ENCODE measurements at regions not wholly inside any gene's neighbourhood (a gene's known extent, or its start where the extent isn't known, plus 50 kb on each side); places are given as distances from the start of the nearest gene placed in this dataset.

GRCh38 chr6:144834426-144835038, 549.4 kb downstream of the UTRN start:
- no peaks in the 10 kb centered on the region for H3K27me3 ChIP-seq
- peaks cover 4% of the 10 kb centered on the region for H3K36me3 ChIP-seq
- no peak for DNase-seq
- TF ChIP-seq CTCF (IDR thresholded peaks at IDR 0.05; ENCODE audit: low read depth, low read length) = no peak
- H3K4me1 ChIP-seq = peaks cover 4% of the 10 kb centered on the region; the same call in 1 of the 2 replicates
- H3K9me3 ChIP-seq = no peaks in the 10 kb centered on the region
- H3K4me3 ChIP-seq (ENCODE audit: low read depth, low read length) = no peak overlapping the region

GRCh38 chr6:144835322-144835973, 550.3 kb downstream of the UTRN start:
- Histone ChIP-seq H3K9me3 (no peaks in the 10 kb centered on the region), H3K36me3 (peaks cover 4% of the 10 kb centered on the region), H3K27me3 (no peaks in the 10 kb centered on the region), H3K4me3 (ENCODE audit: low read depth, low read length) (no peak overlapping the region), H3K4me1 (peaks cover 4% of the 10 kb centered on the region; the same call in 1 of the 2 replicates)
- no peak for DNase-seq
- no peak for TF ChIP-seq CTCF (IDR thresholded peaks at IDR 0.05; ENCODE audit: low read depth, low read length)

- Histone ChIP-seq H3K36me3 (peaks cover 4% of the 10 kb centered on the region), H3K4me1 (peaks cover 8% of the 10 kb centered on the region), H3K27me3 (no peaks in the 10 kb centered on the region), H3K9me3 (no peaks in the 10 kb centered on the region), H3K4me3 (ENCODE audit: low read depth, low read length) (no peak overlapping the region)
- no peak for TF ChIP-seq CTCF (IDR thresholded peaks at IDR 0.05; ENCODE audit: low read depth, low read length)
- DNase-seq = no peak
These were observed 555.5 kb downstream of the UTRN start for GRCh38 chr6:144840619-144841018.

- no peaks in the 10 kb centered on the region for H3K27me3 ChIP-seq
- H3K9me3 ChIP-seq = no peaks in the 10 kb centered on the region
- peaks cover 4% of the 10 kb centered on the region; the same call in 1 of the 2 replicates for H3K36me3 ChIP-seq
- H3K4me1 ChIP-seq = peaks cover 4% of the 10 kb centered on the region
- DNase-seq = no peak
- no peak overlapping the region for H3K4me3 ChIP-seq (ENCODE audit: low read depth, low read length)
- TF ChIP-seq CTCF (IDR thresholded peaks at IDR 0.05; ENCODE audit: low read depth, low read length) = no peak
These were observed 558.6 kb downstream of the UTRN start for GRCh38 chr6:144843701-144844100.

- Histone ChIP-seq H3K4me3 (ENCODE audit: low read depth, low read length) (no peak overlapping the region), H3K4me1 (peaks cover 4% of the 10 kb centered on the region), H3K27me3 (no peaks in the 10 kb centered on the region), H3K36me3 (no peaks in the 10 kb centered on the region; the same call in 1 of the 2 replicates), H3K9me3 (no peaks in the 10 kb centered on the region)
- no peak for DNase-seq
- TF ChIP-seq CTCF (IDR thresholded peaks at IDR 0.05; ENCODE audit: low read depth, low read length) = no peak
These were observed 559.5 kb downstream of the UTRN start for GRCh38 chr6:144844596-144844995.

- peaks cover 4% of the 10 kb centered on the region for H3K4me1 ChIP-seq
- H3K36me3 ChIP-seq = no peaks in the 10 kb centered on the region; the same call in 1 of the 2 replicates
- H3K9me3 ChIP-seq = no peaks in the 10 kb centered on the region
- no peak for TF ChIP-seq CTCF (IDR thresholded peaks at IDR 0.05; ENCODE audit: low read depth, low read length)
- H3K27me3 ChIP-seq = no peaks in the 10 kb centered on the region
- no peak overlapping the region for H3K4me3 ChIP-seq (ENCODE audit: low read depth, low read length)
- DNase-seq = no peak
These were observed 560.1 kb downstream of the UTRN start for GRCh38 chr6:144845186-144845585.
